ENCODE measurements at regions not wholly inside any gene's neighbourhood (a gene's known extent, or its start where the extent isn't known, plus 50 kb on each side); places are given as distances from the start of the nearest gene placed in this dataset.

- DNase-seq (ENCODE audit: low spot score), result no peak
- WGBS, result 66% methylated on average over 4 of the region's 4 CpGs
These were observed 59.0 kb upstream of the ZNF726 start for GRCh38 chr19:23855676-23856075.

GRCh38 chr19:23851966-23852365 lies 62.7 kb upstream of the ZNF726 start:
- Histone ChIP-seq H3K27ac (ENCODE audit: low read depth in 1 of 2, low read length in 2 of 2) (no peak overlapping the region), H3K36me3 (ENCODE audit: control insufficient read depth in 4 of 4, insufficient read depth in 3 of 4, low read depth in 1 of 4, low read length in 3 of 4) (no peaks in the 10 kb centered on the region), H3K4me1 (ENCODE audit: control insufficient read depth in 4 of 4, insufficient read depth in 4 of 4, low read length in 3 of 4) (no peaks in the 10 kb centered on the region), H3K27me3 (ENCODE audit: control insufficient read depth in 4 of 4, insufficient read depth in 4 of 4, low read length in 3 of 4) (no peaks in the 10 kb centered on the region), H3K9ac (ENCODE audit: low read depth in 1 of 2, low read length in 2 of 2) (no peak overlapping the region), H3K9me3 (ENCODE audit: control insufficient read depth in 4 of 4, low read length in 3 of 4) (peaks cover 2 to 12% (median 9%) of the 10 kb centered on the region in 4 donors), H3K4me3 (ENCODE audit: low read depth in 1 of 3, low read length in 3 of 3) (no peak overlapping the region)
- no peak for DNase-seq (ENCODE audit: low spot score)
- 82% methylated on average over 5 of the region's 5 CpGs for WGBS
- TF ChIP-seq EGR1 (IDR thresholded peaks at IDR 0.05; ENCODE audit: low read depth in 2 of 2) (no peak), REST (IDR thresholded peaks at IDR 0.05) (no peak), ZBTB33 (IDR thresholded peaks at IDR 0.05) (no peak), CTCF (IDR thresholded peaks at IDR 0.05; ENCODE audit: low read depth, low read length, missing input control) (no peak)

More at GRCh38 chr19:23855676-23856075, 59.0 kb upstream of the ZNF726 start:
- no peaks in the 10 kb centered on the region for H3K36me3 ChIP-seq (ENCODE audit: control insufficient read depth in 4 of 4, insufficient read depth in 3 of 4, low read depth in 1 of 4, low read length in 3 of 4)
- TF ChIP-seq RAD21 (IDR thresholded peaks at IDR 0.05), result peak; percentile 49 to 63
- TF ChIP-seq HNF4G (IDR thresholded peaks at IDR 0.05), result no peak
- no peak for TF ChIP-seq JUND (IDR thresholded peaks at IDR 0.05)
- TF ChIP-seq ATF3 (IDR thresholded peaks at IDR 0.05), result no peak
- no peak for TF ChIP-seq MAX (IDR thresholded peaks at IDR 0.05)
- peak; percentile 25 for TF ChIP-seq CTCF (IDR thresholded peaks at IDR 0.05; ENCODE audit: low read depth, low read length, missing input control)
- no peak for TF ChIP-seq REST (IDR thresholded peaks at IDR 0.05)
- no peak for TF ChIP-seq SP1 (IDR thresholded peaks at IDR 0.05)
- TF ChIP-seq FOXA2 (IDR thresholded peaks at IDR 0.05), result no peak
- H3K9me3 ChIP-seq (ENCODE audit: control insufficient read depth in 4 of 4, low read length in 3 of 4), result peaks cover 2 to 8% (median 5%) of the 10 kb centered on the region in 4 donors
- H3K27me3 ChIP-seq (ENCODE audit: control insufficient read depth in 4 of 4, insufficient read depth in 4 of 4, low read length in 3 of 4), result no peaks in the 10 kb centered on the region
- H3K27ac ChIP-seq (ENCODE audit: low read depth in 1 of 2, low read length in 2 of 2), result no peak overlapping the region
- H3K9ac ChIP-seq (ENCODE audit: low read depth in 1 of 2, low read length in 2 of 2), result no peak overlapping the region
- H3K4me1 ChIP-seq (ENCODE audit: control insufficient read depth in 4 of 4, insufficient read depth in 4 of 4, low read length in 3 of 4), result no peaks in the 10 kb centered on the region
- no peak overlapping the region for H3K4me3 ChIP-seq (ENCODE audit: low read depth in 1 of 3, low read length in 3 of 3)
